Esophagus squamous epithelium (tissue), 5 donors: ENCODE measurements at regions not wholly inside any gene's neighbourhood (a gene's known extent, or its start where the extent isn't known, plus 50 kb on each side); places are given as distances from the start of the nearest gene placed in this dataset.

ENCODE experiments used
- DNase-seq: peaks from one replicate; lab custom pipeline; 2025; lab: John Stamatoyannopoulos, UW
- H3K27ac ChIP-seq, 4 donors: fragments of 200-600 bp; sonication (generic); one replicate each; pipeline ENCODE4 v1.5.1; 2016 to 2019; ENCODE audit warnings: mild to moderate bottlenecking in 1 of 4
- H3K27me3 ChIP-seq, 4 donors: fragments of 200-600 bp; sonication (generic); 1 replicate in 3 of 4; 2 replicates in 1 of 4; pipeline versions ENCODE4 v1.5.1 to v1.6.0; 2017 to 2021; ENCODE audit warnings: antibody characterized with exemption in 1 of 4
- H3K36me3 ChIP-seq, 3 donors: fragments of 200-600 bp; sonication (generic); one replicate each; pipeline ENCODE4 v1.5.1; 2016 to 2019
- H3K4me1 ChIP-seq, 3 donors: fragments of 200-600 bp; sonication (generic); one replicate each; pipeline ENCODE4 v1.5.1; 2017 to 2019
- H3K4me3 ChIP-seq, 4 donors: fragments of 200-600 bp; sonication (generic); 1 replicate in 3 of 4; 2 replicates in 1 of 4; pipeline ENCODE4 v1.5.1; 2016 to 2019; ENCODE audit warnings: mild to moderate bottlenecking in 2 of 4, moderate library complexity in 1 of 4
- H3K9me3 ChIP-seq, 3 donors: fragments of 200-600 bp; sonication (generic); one replicate each; pipeline ENCODE4 v1.5.1; 2016 to 2019
- CTCF ChIP-seq, 6 experiments: fragments of 450-650 bp in 4 of 6; fragments of 200-600 bp in 2 of 6; sonication (generic) in 2 of 6; IDR thresholded peaks; one replicate each; pipeline ENCODE4 v1.5.1; 2016 to 2019; ENCODE audit warnings: antibody characterized with exemption in 6 of 6, mild to moderate bottlenecking in 4 of 6, moderate library complexity in 4 of 6
- POLR2A ChIP-seq, 4 donors: fragments of 450-650 bp; IDR thresholded peaks; one replicate each; pipeline ENCODE4 v1.6.1; 2017; ENCODE audit warnings: antibody characterized with exemption in 4 of 4, mild to moderate bottlenecking in 4 of 4, moderate library complexity in 3 of 4
- WGBS, 2 donors: methylation state at CpG; one replicate each; pipeline ENCODE4 v1.1.5; 2018; 5-methylcytosine and 5-hydroxymethylcytosine counted together
- intact Hi-C: fragments of 100-400 bp; cut with DNase I; formaldehyde crosslinking; loops from one replicate; pipeline ENCODE4 v1.15.0; 2022
- donor health status: DM: yes; HTN: yes; CAD: no.

GRCh38 chr9:105877721-105878120 is 183.4 kb downstream of the TMEM38B start:
- WGBS, 2 donors: 60 to 91% methylated on average over 1 of the region's 1 CpG

GRCh38 chr9:105879181-105879580 is 184.8 kb downstream of the TMEM38B start:
- DNase-seq: no peak
- peaks cover 0 to 6% (median 0%) of the 10 kb centered on the region in 4 donors for H3K27me3 ChIP-seq
- no peaks in the 10 kb centered on the region for H3K36me3 ChIP-seq
- no peak for TF ChIP-seq CTCF (IDR thresholded peaks at IDR 0.05)
- TF ChIP-seq POLR2A (IDR thresholded peaks at IDR 0.05): no peak
- H3K27ac ChIP-seq: no peak overlapping the region
- intact Hi-C loops: no loop called here
- no peaks in the 10 kb centered on the region for H3K9me3 ChIP-seq
- H3K4me3 ChIP-seq: no peak overlapping the region
- H3K4me1 ChIP-seq: no peaks in the 10 kb centered on the region

More at GRCh38 chr9:105877721-105878120, 183.4 kb downstream of the TMEM38B start:
- H3K36me3 ChIP-seq: no peaks in the 10 kb centered on the region
- H3K9me3 ChIP-seq: no peaks in the 10 kb centered on the region
- H3K4me1 ChIP-seq: no peaks in the 10 kb centered on the region
- no peak for TF ChIP-seq CTCF (IDR thresholded peaks at IDR 0.05)
- TF ChIP-seq POLR2A (IDR thresholded peaks at IDR 0.05): no peak
- no peak overlapping the region for H3K27ac ChIP-seq
- intact Hi-C loops: no loop called here
- H3K4me3 ChIP-seq: no peak overlapping the region
- peaks cover 0 to 8% (median 0%) of the 10 kb centered on the region in 4 donors for H3K27me3 ChIP-seq
- no peak for DNase-seq

- Histone ChIP-seq H3K27me3 (peaks cover 0 to 6% (median 0%) of the 10 kb centered on the region in 4 donors), H3K4me1 (no peaks in the 10 kb centered on the region), H3K9me3 (no peaks in the 10 kb centered on the region), H3K36me3 (no peaks in the 10 kb centered on the region), H3K27ac (no peak overlapping the region), H3K4me3 (no peak overlapping the region)
- WGBS, 2 donors: 33 to 40% methylated on average over 1 of the region's 1 CpG
- no peak for DNase-seq
- no peak for TF ChIP-seq POLR2A (IDR thresholded peaks at IDR 0.05)
- TF ChIP-seq CTCF (IDR thresholded peaks at IDR 0.05): no peak
- intact Hi-C loops: no loop called here
Measured at GRCh38 chr9:105880517-105880916, 186.2 kb downstream of the TMEM38B start.

GRCh38 chr9:105881021-105881420 is 186.7 kb downstream of the TMEM38B start:
- Histone ChIP-seq H3K27ac (no peak overlapping the region), H3K9me3 (no peaks in the 10 kb centered on the region), H3K27me3 (peaks cover 0 to 6% (median 0%) of the 10 kb centered on the region in 4 donors), H3K4me1 (no peaks in the 10 kb centered on the region), H3K36me3 (no peaks in the 10 kb centered on the region), H3K4me3 (no peak overlapping the region)
- intact Hi-C loops: no loop called here
- 91 to 92% methylated on average over 6 of the region's 6 CpGs for WGBS, 2 donors
- no peak for DNase-seq
- TF ChIP-seq POLR2A (IDR thresholded peaks at IDR 0.05) (no peak), CTCF (IDR thresholded peaks at IDR 0.05) (no peak)

GRCh38 chr9:105881654-105882349 is 187.5 kb downstream of the TMEM38B start:
- intact Hi-C loops: no loop called here
- Histone ChIP-seq H3K9me3 (no peaks in the 10 kb centered on the region), H3K27ac (no peak overlapping the region), H3K4me1 (no peaks in the 10 kb centered on the region), H3K27me3 (peaks cover 0 to 6% (median 0%) of the 10 kb centered on the region in 4 donors), H3K4me3 (no peak overlapping the region), H3K36me3 (no peaks in the 10 kb centered on the region)
- WGBS, 2 donors: 31 to 37% methylated on average over 10 of the region's 10 CpGs
- TF ChIP-seq POLR2A (IDR thresholded peaks at IDR 0.05) (no peak), CTCF (IDR thresholded peaks at IDR 0.05) (peak; percentile 52 to 74 (median 62))
- no peak for DNase-seq
